HG03097 (cell line): ENCODE measurements at regions not wholly inside any gene's neighbourhood (a gene's known extent, or its start where the extent isn't known, plus 50 kb on each side); places are given as distances from the start of the nearest gene placed in this dataset.
"Not testable (repeated sequence)": the region's sequence is repeated elsewhere in the genome, so short reads cannot be mapped to it uniquely, and the experiment has no call there.

ENCODE experiments used
- ATAC-seq: cut with Tn5 transposase; IDR thresholded peaks from one replicate; pipeline ENCODE4 v1.9.1; 2021; ENCODE audit not compliant: unreplicated experiment, low FRiP score

DNA sequence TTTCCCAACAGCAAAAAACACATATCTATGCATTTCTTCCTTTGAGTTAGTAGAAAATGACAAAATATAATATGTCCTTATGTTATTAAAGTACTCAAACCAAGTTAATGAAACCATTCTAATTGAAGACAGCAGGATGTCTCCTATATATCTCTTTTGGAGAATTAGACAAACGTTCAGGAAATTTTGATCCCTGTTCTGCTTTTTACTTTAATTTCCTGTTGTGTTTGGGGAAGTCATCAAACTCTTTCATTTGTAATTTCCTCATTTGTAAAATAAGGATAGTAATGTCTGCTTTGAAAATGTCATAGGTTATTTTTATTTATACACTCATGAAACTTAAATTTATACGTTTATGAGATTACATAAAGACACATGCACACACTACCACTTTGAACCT is 281.8 kb upstream of the ANO5 start:
- no peak for ATAC-seq

DNA sequence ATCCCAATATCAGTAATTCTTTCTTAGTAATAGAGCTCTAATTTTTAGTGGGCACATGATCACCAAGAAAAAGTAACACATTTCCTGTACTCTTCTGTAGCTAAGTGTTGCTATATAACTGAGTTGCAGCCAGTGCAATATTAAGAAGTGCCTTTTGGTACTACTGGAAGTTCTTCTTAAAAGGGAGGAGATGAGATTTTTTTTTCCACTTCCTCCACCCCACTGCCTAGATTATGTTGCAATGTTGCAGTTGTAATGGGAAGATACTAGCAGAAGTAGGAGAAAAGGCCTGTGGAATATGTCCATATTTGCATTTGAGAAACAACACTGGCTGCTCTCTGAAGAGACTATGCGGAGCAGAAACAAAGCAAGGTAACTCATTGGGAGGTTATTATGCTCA is 280.6 kb upstream of the ANO5 start:
- no peak for ATAC-seq

DNA sequence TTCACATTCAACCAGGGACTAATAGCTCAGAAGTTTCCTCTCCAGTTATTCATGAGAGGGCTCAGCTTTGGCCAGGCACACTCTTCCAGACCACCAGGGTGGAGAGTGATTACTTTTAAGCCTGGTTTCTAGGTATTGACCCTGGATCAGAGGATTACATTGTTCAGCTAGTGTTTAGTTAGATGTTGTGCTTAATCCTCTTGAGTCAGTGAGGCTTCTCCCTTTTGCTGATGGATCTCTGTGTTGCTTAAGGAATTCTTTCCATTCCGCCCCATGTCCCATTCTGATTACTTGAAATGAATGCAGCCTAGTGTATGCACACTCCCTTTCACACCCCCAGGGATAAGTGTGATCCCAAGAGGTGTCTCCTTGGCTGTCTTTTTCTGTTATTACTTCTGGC is 271.7 kb upstream of the ANO5 start:
- ATAC-seq = no peak

DNA sequence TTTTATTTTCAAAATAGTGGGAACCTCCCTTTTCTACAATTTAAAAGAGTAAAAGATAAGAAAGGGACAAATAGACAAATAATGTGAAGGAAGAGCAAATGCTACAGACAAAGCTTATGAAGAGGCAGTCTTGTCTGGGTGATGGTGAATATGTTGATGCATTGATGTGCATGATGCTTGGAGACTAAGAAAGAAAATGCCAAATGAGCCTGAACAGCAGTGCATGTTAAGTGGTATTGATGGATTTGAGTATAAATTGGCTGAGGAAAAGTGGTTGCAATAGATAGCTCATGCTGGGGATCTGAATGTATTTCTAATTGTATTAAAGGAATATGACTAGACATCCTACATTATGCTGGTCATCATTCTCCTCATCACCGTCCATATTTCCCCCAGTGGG is 268.6 kb upstream of the ANO5 start:
- ATAC-seq = no peak

DNA sequence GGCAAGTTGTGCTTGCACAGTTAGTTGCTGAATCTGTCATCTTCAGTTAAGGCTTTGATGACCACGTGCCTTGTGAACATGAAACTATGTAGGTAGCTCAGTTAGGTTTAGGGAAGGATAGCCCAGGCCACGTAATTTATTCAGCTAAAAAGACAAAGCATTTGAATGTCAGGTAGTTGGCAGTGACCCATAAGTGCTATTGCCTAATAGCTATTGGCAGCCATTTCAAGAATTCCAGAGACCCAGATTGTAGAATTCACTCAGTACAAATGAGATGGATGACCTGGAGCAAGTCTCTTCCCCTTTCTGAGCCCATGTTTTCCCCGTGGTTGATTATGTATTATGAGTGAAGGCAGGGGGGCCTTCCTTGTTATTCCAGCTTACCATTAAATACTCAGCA is 265.3 kb upstream of the ANO5 start:
- ATAC-seq = no peak

DNA sequence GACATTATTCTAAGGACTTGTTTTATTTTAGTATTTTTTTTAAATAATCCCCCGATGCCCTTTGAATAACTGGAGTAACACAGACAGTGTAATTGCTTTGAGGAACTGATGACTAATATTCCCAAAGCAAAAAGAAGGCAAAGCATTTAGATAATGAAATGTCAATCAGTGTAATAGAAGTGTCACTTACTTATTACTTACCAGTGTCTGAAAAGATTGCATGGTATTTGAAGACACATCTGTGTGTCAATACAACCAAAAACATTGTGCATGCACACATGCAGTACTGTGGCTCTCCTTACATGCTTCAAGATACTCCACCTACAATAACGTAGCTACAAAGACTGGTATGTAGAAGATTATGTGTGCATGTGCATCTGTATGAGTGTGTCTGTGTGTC is 264.0 kb upstream of the ANO5 start:
- ATAC-seq = no peak

DNA sequence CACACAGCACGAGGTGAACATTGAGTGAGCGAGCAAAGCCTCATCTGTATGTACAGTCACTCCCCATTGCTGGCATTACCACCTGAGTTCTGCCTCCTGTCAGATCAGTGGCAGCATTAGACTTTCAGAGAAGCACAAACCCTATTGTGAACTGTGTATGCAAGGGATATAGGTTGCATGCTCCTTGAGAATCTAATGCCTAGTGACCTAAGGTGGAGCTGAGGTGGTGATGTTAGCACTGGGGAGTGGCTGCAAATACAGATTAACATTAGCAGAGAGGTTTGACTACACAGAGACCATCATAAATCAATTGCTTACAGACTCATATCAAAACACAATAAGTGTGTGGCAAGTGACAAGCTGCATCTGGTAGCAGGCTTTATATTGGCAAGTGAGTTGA is 262.5 kb upstream of the ANO5 start:
- no peak for ATAC-seq

DNA sequence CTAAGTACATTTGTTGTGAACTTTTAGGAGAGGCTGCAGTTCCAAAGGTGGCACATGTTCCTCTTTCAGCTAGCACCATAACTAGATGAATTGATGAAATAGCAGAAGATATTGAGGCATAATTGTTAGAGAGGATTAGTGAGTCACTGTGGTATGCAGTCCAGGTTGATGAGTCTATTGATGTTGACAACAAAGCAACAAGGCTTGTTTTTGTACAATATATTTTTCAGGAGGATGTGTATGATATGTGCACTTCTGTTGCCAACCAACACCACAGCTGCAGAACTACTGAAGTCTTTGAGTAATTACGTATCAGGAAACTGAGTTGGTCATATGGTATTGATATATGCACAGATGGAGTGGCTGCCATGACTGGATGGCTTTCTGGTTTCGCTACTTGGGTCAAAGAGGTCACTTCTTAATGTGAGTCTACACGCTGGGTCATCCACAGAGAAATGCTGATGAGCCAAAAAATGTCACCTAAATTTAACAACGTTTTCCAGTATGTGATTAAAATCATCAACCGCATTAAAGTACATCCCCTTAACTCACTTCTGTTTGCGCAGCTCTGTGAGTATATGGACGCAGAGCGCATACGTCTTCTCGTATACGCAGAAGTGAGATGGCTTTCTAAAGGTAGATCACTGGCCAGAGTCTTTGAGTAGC is 261.3 kb upstream of the ANO5 start:
- ATAC-seq = no peak

DNA sequence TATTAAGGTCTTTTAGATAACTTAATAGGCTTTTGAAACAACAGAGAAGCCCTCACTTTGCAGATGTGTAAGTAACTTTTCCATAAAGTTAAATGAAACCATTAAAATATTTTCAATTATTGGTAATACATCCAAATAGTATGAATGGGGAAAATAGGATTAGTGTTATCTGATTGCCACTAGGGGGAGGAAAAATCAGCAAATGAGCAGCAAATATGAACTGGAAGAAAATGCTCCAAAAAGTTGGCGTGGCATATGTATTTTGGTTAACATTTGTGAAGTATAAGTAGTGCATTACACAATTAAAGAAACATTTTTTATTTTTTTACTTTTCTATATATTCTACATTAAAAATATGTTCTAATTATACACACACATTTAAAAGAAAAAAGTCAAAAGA is 259.8 kb upstream of the ANO5 start:
- no peak for ATAC-seq

DNA sequence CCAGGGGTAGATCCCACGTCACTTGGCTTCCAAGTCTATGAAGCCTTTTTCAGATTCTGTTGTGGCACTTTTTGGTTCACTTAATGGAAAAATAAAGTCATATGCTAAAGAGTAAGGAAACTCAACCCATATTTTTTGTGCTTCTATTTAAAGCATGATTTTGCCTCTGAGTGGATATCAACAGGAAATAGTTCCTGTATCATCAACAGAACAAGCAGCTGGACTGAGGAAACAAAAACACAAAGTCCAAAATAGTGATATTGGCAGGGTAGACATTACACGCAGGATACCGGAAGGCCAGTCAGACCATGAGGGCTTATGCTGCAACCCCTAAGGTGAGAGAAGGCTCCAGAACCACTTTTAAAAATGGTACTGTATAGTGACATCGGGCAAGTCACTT is 248.3 kb upstream of the ANO5 start:
- ATAC-seq = no peak

DNA sequence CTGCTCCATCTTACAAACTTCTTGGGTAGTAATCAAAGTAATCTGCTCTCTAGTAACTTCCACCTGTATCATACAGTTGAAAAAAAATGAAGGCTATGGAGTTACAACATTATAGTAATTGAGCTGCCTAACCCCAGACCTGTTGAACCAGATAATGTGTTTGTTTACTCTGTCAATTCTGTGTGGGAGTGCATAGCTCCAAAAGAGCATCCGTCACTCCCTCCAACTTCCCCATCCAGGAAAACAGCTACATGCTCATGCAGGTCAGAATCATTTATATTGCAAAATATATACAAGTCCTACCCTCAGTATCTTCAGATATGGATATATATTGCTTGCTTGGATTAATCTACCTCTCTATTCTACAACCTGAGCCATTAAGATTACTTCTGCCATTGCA is 244.0 kb upstream of the ANO5 start:
- ATAC-seq = no peak

DNA sequence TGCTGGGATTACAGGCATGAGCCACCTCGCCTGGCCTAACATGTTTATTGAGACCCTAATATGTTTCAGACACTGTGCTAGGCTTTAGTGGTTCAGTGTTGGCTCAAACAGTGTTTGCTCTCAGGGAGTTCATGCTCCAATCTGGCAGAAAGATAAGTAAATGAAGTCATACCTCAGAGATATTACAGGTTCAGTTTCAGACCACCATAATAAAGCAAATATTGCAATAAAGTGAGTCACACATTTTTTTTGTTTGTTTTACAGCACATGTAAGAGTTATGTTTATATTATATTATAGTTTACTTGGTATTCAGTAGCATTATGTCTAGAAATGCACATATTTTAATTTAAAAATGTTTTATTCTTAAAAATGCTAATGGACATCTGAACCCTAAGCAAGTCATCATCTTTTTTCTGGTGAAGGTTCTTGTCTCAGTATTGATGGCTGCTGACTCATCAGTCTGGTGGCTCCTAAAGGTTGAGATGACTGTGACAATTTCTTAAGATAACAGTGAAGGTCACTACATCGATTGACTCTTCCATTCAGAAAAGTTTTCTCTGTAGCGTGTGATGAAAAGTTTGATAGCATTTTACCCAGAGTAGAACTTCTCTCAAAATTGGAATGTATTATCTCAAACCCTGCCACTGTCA is 243.0 kb upstream of the ANO5 start:
- ATAC-seq = no peak

DNA sequence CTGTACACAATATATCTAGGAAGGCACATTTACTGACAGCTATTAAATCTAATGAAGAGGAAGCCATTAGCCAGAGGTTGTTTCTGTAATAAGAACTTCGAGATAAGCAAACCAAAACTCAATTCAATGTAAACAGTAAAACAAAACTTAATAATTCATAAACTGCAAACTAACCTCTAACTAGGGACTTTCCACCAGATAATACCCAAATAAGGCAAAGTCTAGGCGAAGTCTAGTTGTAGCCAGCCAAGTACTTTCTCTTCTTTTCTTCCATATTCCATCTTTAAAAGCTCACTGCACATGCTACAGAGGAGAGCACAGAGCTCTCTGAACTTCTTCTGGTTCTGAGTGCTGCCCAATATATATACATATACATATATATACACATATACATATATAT is 229.9 kb upstream of the ANO5 start:
- peak; percentile 47 for ATAC-seq

DNA sequence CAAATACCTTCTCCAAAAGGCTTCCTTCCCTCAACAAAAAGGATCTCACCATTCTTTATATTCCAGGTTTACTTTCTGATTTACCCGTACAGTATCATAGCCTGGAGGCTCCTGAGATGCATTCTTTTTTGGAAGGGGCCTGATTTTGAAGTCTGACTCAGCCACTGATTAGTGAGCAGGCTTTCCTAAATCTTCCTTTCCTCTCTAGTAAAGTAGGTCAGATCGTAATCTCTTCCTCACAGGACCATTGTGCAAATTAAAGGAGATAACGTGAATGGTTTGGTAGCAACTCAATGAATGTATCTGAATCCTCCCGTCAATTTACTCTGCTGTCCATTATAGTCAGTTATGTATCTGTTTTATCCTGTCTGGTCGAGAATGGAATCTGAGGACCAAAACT is 227.7 kb upstream of the ANO5 start:
- ATAC-seq = no peak

DNA sequence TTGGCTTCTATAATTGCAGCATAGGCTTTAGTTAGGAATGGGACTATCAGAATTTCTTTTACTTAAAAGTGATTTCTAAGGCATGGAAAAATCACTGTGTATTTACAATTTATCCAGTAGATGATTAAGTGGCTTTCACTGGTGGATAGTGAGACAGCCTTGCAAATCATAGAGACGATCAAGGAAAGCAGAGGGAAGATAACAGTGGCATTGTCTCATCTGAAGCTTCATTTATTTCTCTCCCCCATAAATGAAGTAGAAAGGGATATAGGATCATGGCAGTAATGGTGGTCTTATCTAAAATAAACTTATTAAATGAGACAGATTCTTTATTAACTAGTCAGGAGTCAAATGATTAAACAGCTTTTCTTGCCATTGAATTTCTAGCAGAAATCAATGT is 224.2 kb upstream of the ANO5 start:
- ATAC-seq = no peak

DNA sequence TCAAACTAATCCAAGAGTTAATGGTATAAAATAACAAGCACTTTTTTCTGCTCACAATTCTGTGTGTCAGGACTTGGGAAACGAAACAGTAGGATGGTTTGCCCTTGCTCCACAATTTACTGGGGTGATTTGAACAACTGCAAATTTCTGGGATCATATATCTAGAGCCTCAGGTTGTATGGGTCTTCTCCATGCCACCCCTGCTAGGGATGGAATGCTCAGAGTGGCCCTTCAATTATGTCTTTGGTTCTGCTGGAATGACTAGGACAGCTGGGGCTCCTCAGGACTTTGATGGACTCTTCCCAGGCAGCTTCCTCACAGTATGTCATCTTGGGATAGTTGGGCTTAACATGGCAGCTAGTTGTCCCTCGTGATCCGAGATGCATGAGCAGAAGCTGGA is 223.0 kb upstream of the ANO5 start:
- ATAC-seq = no peak

DNA sequence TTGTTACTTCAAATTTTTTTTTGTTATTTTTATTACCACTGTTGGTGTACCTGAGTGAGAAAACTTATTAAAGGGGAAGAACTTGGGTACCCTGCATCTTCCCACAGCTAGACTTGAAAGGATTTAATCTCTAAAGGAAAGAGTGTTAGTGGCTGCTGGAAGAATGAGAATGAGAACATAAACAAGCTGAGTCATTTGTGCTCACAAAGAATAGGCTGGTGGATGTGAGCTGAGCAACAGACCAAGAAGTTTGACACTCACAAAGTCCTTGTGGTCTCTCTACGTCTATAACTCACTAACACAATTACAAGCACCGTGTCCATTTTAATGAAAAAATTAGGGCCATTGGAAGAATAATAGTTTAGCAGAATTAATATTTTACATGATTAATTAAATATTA is 217.6 kb upstream of the ANO5 start:
- ATAC-seq = no peak

DNA sequence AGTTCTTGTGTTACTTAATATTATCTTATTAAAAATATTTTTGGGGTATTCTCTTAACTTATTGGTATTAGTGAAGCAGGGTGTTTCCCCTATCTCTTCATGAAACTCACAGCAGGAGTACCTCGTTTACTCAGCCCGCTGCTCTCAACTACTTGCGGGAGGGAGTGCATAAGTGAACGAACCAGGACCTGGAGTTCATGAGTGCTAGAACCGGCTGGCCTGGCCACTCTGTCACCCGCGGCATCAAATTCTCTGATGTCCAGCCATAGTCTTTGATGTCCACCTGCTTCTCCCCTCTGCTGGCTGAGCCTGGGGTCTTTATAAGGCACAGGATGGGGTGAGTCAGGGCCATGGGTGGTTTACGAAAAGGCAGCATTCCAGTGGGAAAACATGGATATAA is 216.7 kb upstream of the ANO5 start:
- ATAC-seq = no peak

DNA sequence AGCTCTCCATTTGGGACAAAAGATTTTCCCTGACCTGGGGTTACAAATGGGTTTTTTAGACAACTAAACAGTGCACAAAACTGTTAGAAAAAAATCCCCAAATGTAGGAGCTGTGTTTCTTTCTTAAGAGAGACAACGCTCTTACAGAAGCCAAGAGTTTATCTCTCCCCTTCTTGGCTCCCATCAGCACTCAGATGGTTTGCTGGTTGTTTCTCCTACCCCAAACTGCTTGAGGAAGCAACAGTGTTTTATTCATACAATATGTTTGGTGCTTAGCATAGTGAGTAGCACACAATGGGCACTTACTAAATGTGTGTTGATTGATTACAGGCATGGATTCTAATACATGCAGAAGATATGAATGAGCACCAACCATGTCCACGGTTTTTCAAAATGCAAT is 209.5 kb upstream of the ANO5 start:
- no peak for ATAC-seq

DNA sequence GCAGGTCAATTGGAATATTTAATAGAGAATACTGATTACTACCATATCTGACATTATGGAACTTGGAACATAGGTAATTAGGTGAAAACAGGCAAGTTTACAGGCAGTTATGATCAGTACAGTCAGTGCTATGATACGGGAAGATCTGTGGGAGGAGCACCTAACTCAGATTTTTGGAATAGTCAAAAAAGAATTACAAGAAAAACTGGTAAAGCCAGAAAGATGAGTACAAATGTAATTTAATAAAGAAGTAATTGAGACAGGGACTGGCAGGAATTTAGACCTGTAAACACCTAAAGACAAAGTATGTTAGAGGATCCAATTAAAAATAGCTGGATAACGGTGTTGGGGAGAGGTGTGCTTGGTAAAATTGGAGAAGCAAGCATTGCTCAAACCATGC is 206.5 kb upstream of the ANO5 start:
- ATAC-seq = no peak

DNA sequence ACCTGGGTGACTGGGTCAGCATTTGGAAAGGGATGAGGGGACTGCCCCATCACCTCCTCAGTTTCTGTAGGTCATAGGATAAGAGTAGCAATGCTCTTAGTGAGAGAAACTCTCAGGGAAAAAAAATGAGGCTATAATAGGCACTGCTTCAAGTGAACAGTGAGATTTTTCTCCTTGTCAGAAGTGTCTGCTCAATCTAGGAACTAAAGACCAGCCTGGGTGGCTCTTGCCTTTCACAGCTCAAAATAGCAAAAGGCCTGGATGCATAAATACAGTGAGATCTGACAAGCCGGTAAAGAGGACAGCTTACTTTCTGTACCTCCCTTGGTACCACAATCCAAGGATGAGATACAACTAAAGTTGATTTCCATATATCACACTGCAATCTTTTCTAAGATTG is 205.6 kb upstream of the ANO5 start:
- no peak for ATAC-seq

DNA sequence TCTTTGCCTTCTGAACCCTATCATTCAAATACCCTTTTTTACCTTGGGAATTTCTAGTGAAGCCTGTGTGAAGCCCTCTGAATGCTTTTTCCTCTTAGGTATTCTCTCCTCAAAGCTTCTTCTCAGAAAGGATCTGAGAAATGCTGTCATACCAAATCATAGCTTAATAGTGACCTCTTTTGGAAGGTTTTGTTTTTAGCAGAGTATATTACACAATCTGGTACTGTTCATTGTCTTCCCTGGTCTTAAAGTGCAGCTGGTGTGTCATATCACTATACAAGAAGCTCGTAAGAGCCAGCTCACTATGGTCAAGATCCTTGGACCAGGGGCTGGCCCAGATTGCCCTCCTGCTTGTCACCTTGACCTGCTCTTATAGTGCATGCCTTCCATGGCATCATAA is 204.4 kb upstream of the ANO5 start:
- ATAC-seq = no peak

DNA sequence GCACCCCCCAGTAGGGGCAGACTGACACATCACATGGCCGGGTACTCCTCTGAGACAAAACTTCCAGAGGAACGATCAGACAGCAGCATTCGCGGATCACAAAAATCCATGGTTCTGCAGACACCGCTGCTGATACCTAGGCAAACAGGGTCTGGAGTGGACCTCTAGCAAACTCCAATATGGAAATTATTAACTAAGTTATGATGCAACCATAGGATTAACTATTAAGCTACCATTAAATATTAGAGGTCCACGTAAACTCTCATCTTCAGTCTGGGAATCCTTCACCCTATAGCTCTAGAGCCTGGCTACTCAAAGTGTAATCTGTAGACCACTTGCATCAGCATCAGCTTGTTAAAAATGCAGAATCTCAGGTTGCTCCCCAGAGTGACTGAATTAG is 191.1 kb upstream of the ANO5 start:
- ATAC-seq = not testable (repeated sequence)
